WTC11 (cell line): ENCODE measurements at regions not wholly inside any gene's neighbourhood (a gene's known extent, or its start where the extent isn't known, plus 50 kb on each side); places are given as distances from the start of the nearest gene placed in this dataset.

Experiments
- ATAC-seq: fragments of 200-7000 bp; cut with Tn5 transposase; 2 replicates; pipeline ENCODE4 v1.10.0; 2021; ENCODE audit warnings: mild to moderate bottlenecking, moderate library complexity
- CTCF ChIA-PET: fragments of 300-600 bp; sonication (Branson Sonifier 250); formaldehyde crosslinking; loops from one replicate; lab custom pipeline; 2021; ENCODE audit warnings: antibody characterized with exemption; lab: Charles Lee
- POLR2A ChIA-PET: fragments of 350-600 bp; sonication (Branson Sonifier 250); formaldehyde crosslinking; loops from one replicate; lab custom pipeline; 2021; ENCODE audit warnings: antibody characterized with exemption; lab: Charles Lee
- DNase-seq: peaks from one replicate; pipeline ENCODE4 v3.0.0; 2021; ENCODE audit warnings: low spot score
- H3K27ac Mint-ChIP-seq: 2 replicates; pipeline ENCODE4 v1.8.0; 2021; ENCODE audit warnings: mixed read lengths
- H3K27me3 Mint-ChIP-seq: 2 replicates; pipeline ENCODE4 v1.8.0; 2021; ENCODE audit warnings: low read depth, mild to moderate bottlenecking, moderate library complexity, mixed read lengths
- H3K36me3 Mint-ChIP-seq: 2 replicates; pipeline ENCODE4 v1.8.0; 2021; ENCODE audit warnings: mixed read lengths
- H3K4me1 Mint-ChIP-seq: 2 replicates; pipeline ENCODE4 v1.8.0; 2022; ENCODE audit warnings: mixed read lengths
- H3K4me3 Mint-ChIP-seq: 2 replicates; pipeline ENCODE4 v1.8.0; 2021; ENCODE audit warnings: mild to moderate bottlenecking, moderate library complexity, mixed read lengths
- H3K9me3 Mint-ChIP-seq: 2 replicates; pipeline ENCODE4 v1.8.0; 2021; ENCODE audit warnings: mixed read lengths
- AR ChIP-seq: fragments of 250-450 bp; sonication (Bioruptor Pico); IDR thresholded peaks from 2 replicates; pipeline ENCODE4 v1.9.0; 2021; ENCODE audit warnings: mild to moderate bottlenecking
- ATF3 ChIP-seq: sonication (generic); formaldehyde crosslinking; conservative IDR thresholded peaks from 2 replicates; pipeline ENCODE4 v1.8.1; 2022; ENCODE audit warnings: mild to moderate bottlenecking, missing genetic modification reagents
- CTCF ChIP-seq: fragments of 200-600 bp; IDR thresholded peaks from 2 replicates; pipeline ENCODE4 v1.8.0; 2022; ENCODE audit warnings: antibody characterized with exemption
- ERG ChIP-seq: fragments of 250-450 bp; sonication (Bioruptor Pico); IDR thresholded peaks from 2 replicates; pipeline ENCODE4 v1.8.0; 2021; ENCODE audit warnings: mild to moderate bottlenecking
- GRHL2 ChIP-seq: fragments of 250-450 bp; sonication (Bioruptor Pico); IDR thresholded peaks from 2 replicates; pipeline ENCODE4 v1.8.0; 2022; ENCODE audit warnings: mild to moderate bottlenecking, moderate library complexity; ENCODE audit not compliant: insufficient replicate concordance, severe bottlenecking
- KAT7 ChIP-seq: sonication (generic); formaldehyde crosslinking; IDR thresholded peaks from 2 replicates; pipeline ENCODE4 v1.8.1; 2023; ENCODE audit warnings: missing genetic modification reagents, mild to moderate bottlenecking, borderline replicate concordance
- MAX ChIP-seq: sonication (generic); formaldehyde crosslinking; IDR thresholded peaks from 2 replicates; pipeline ENCODE4 v1.8.0; 2022; ENCODE audit warnings: mild to moderate bottlenecking, missing genetic modification reagents
- PRRX2 ChIP-seq: fragments of 250-450 bp; sonication (Bioruptor Pico); IDR thresholded peaks from 2 replicates; pipeline ENCODE4 v1.8.0; 2021; ENCODE audit warnings: mild to moderate bottlenecking
- SMAD4 ChIP-seq: sonication (generic); formaldehyde crosslinking; IDR thresholded peaks from 2 replicates; pipeline ENCODE4 v1.8.0; 2022; ENCODE audit warnings: mild to moderate bottlenecking, missing genetic modification reagents
- SP1 ChIP-seq: sonication (generic); formaldehyde crosslinking; conservative IDR thresholded peaks from 2 replicates; pipeline ENCODE4 v1.8.1; 2022; ENCODE audit warnings: missing genetic modification reagents
- USF1 ChIP-seq: sonication (generic); formaldehyde crosslinking; IDR thresholded peaks from 2 replicates; pipeline ENCODE4 v1.8.0; 2022; ENCODE audit warnings: mild to moderate bottlenecking, missing genetic modification reagents
- ZBTB43 ChIP-seq: sonication (generic); formaldehyde crosslinking; IDR thresholded peaks from 2 replicates; pipeline ENCODE4 v1.8.1; 2023; ENCODE audit warnings: mild to moderate bottlenecking, missing genetic modification reagents
- ZNF138 ChIP-seq: sonication (generic); formaldehyde crosslinking; conservative IDR thresholded peaks from 2 replicates; pipeline ENCODE4 v1.8.1; 2022; ENCODE audit warnings: mild to moderate bottlenecking, moderate library complexity, missing genetic modification reagents
- ZNF532 ChIP-seq: fragments of 250-450 bp; sonication (Bioruptor Pico); IDR thresholded peaks from 2 replicates; pipeline ENCODE4 v1.9.0; 2021; ENCODE audit warnings: mild to moderate bottlenecking, borderline replicate concordance

GRCh38 chr21:23402929-23403520, 2204.3 kb downstream of the MRPL39 start (continued):
- TF ChIP-seq ERG (CRISPR knock-in tag): no peak
- TF ChIP-seq ZNF138 (CRISPR knock-in tag): no peak
- TF ChIP-seq GRHL2 (CRISPR knock-in tag): no peak

GRCh38 chr21:23401278-23401677, 2206.0 kb downstream of the MRPL39 start:
- TF ChIP-seq CTCF: peak; percentile 21; the same call in 1 of the 2 replicates
- TF ChIP-seq ZNF532: no peak
- no peak for TF ChIP-seq MAX (CRISPR knock-in tag)
- TF ChIP-seq ATF3 (CRISPR knock-in tag): no peak
- ATAC-seq (peak; percentile 77), DNase-seq (no peak)
- no peak overlapping the region for H3K27ac Mint-ChIP-seq
- H3K9me3 Mint-ChIP-seq: no peaks in the 10 kb centered on the region
- CTCF ChIA-PET: interaction anchor here (0.6 to 1.4 kb wide), 18 partner anchors 9 to 1156 kb away, joined by 3 to 9 read pairs (median 4); no protein-coding TSS in a partner anchor
- H3K4me1 Mint-ChIP-seq: peaks cover 18% of the 10 kb centered on the region
- H3K36me3 Mint-ChIP-seq: no peaks in the 10 kb centered on the region
- POLR2A ChIA-PET: no interaction called here
- no peaks in the 10 kb centered on the region for H3K27me3 Mint-ChIP-seq
- no peak overlapping the region for H3K4me3 Mint-ChIP-seq

GRCh38 chr21:23398726-23399125, 2208.6 kb downstream of the MRPL39 start:
- H3K4me3 Mint-ChIP-seq: no peak overlapping the region
- no peak for ATAC-seq
- H3K9me3 Mint-ChIP-seq: no peaks in the 10 kb centered on the region
- no peaks in the 10 kb centered on the region for H3K27me3 Mint-ChIP-seq
- TF ChIP-seq KAT7 (CRISPR knock-in tag) (no peak), SMAD4 (CRISPR knock-in tag) (no peak), PRRX2 (no peak), USF1 (CRISPR knock-in tag) (no peak), ZBTB43 (CRISPR knock-in tag) (no peak), AR (CRISPR knock-in tag) (no peak), ATF3 (CRISPR knock-in tag) (no peak), SP1 (CRISPR knock-in tag) (no peak)
- peaks cover 18% of the 10 kb centered on the region for H3K4me1 Mint-ChIP-seq
- H3K36me3 Mint-ChIP-seq: no peaks in the 10 kb centered on the region
- CTCF ChIA-PET: no interaction called here
- DNase-seq: no peak
- POLR2A ChIA-PET: interaction anchor here (0.6 kb wide), 1 partner anchor 293 kb away, joined by 3 read pairs; no protein-coding TSS in a partner anchor
- H3K27ac Mint-ChIP-seq: no peak overlapping the region
